HG02759 (cell line): ENCODE measurements at regions not wholly inside any gene's neighbourhood (a gene's known extent, or its start where the extent isn't known, plus 50 kb on each side); places are given as distances from the start of the nearest gene placed in this dataset.

ENCODE experiments used
- ATAC-seq: cut with Tn5 transposase; IDR thresholded peaks from one replicate; pipeline ENCODE4 v1.9.1; 2021; ENCODE audit warnings: mild to moderate bottlenecking, moderate library complexity; ENCODE audit not compliant: unreplicated experiment

- no peak for ATAC-seq
Observed at GRCh38 chr3:63042833-63043232, 167.6 kb upstream of the CADPS start.

- ATAC-seq = no peak
Observed at GRCh38 chr3:63043631-63044030, 168.4 kb upstream of the CADPS start.

GRCh38 chr3:63046152-63046551 is 170.9 kb upstream of the CADPS start:
- no peak for ATAC-seq

GRCh38 chr3:63046580-63046979 is 171.4 kb upstream of the CADPS start:
- no peak for ATAC-seq

GRCh38 chr3:63047068-63047467 is 171.9 kb upstream of the CADPS start:
- no peak for ATAC-seq

- no peak for ATAC-seq
Observed at GRCh38 chr3:63048367-63049326, 173.4 kb upstream of the CADPS start.

- no peak for ATAC-seq
Observed at GRCh38 chr3:63050548-63051177, 175.4 kb upstream of the CADPS start.

GRCh38 chr3:63051920-63052319 is 176.7 kb upstream of the CADPS start:
- ATAC-seq = no peak

- ATAC-seq = no peak
Observed at GRCh38 chr3:63056932-63057331, 181.7 kb upstream of the CADPS start.

- ATAC-seq = no peak
Observed at GRCh38 chr3:63060412-63060811, 185.2 kb upstream of the CADPS start.

- ATAC-seq = no peak
Observed at GRCh38 chr3:63061449-63061848, 186.2 kb upstream of the CADPS start.

GRCh38 chr3:63064209-63064755 is 189.1 kb upstream of the CADPS start:
- no peak for ATAC-seq

GRCh38 chr3:63067999-63068645 is 192.9 kb upstream of the CADPS start:
- no peak for ATAC-seq

GRCh38 chr3:63069806-63070475 is 194.7 kb upstream of the CADPS start:
- ATAC-seq = no peak

GRCh38 chr3:63070476-63070810 is 195.2 kb upstream of the CADPS start:
- no peak for ATAC-seq

GRCh38 chr3:63076357-63076756 is 201.1 kb upstream of the CADPS start:
- no peak for ATAC-seq

GRCh38 chr3:63086190-63086589 is 191.9 kb upstream of the SYNPR start:
- no peak for ATAC-seq

- ATAC-seq = no peak
Observed at GRCh38 chr3:63089007-63089750, 188.9 kb upstream of the SYNPR start.

GRCh38 chr3:63089751-63090132 is 188.4 kb upstream of the SYNPR start:
- no peak for ATAC-seq

GRCh38 chr3:63090656-63091055 is 187.5 kb upstream of the SYNPR start:
- ATAC-seq = no peak
